GM21723 (cell line): ENCODE measurements at regions not wholly inside any gene's neighbourhood (a gene's known extent, or its start where the extent isn't known, plus 50 kb on each side); places are given as distances from the start of the nearest gene placed in this dataset.
A peak's percentile ranks its signal among the peaks of the same experiment; 100 is the strongest.
"Not testable (repeated sequence)": the region's sequence is repeated elsewhere in the genome, so short reads cannot be mapped to it uniquely, and the experiment has no call there.

Experiments
- ATAC-seq: cut with Tn5 transposase; IDR thresholded peaks from one replicate; pipeline ENCODE4 v1.9.1; 2021; ENCODE audit warnings: mild to moderate bottlenecking, moderate library complexity; ENCODE audit not compliant: unreplicated experiment

GRCh38 chr12:19665121-19665900 lies 226.0 kb downstream of the AEBP2 start:
- ATAC-seq, result no peak

- no peak for ATAC-seq
Observed at GRCh38 chr12:19666070-19666469, 226.8 kb downstream of the AEBP2 start.

GRCh38 chr12:19669793-19670192 lies 230.5 kb downstream of the AEBP2 start:
- ATAC-seq, result no peak

- no peak for ATAC-seq
Observed at GRCh38 chr12:19671695-19672094, 232.4 kb downstream of the AEBP2 start.

- ATAC-seq, result no peak
Observed at GRCh38 chr12:19674437-19674836, 235.1 kb downstream of the AEBP2 start.

- ATAC-seq, result peak; percentile 90
Observed at GRCh38 chr12:19675361-19675760, 236.1 kb downstream of the AEBP2 start.

- ATAC-seq, result not testable (repeated sequence)
Observed at GRCh38 chr12:19678501-19678900, 239.2 kb downstream of the AEBP2 start.

GRCh38 chr12:19681007-19681406 lies 241.7 kb downstream of the AEBP2 start:
- ATAC-seq, result no peak

GRCh38 chr12:19683178-19683927 lies 244.1 kb downstream of the AEBP2 start:
- ATAC-seq, result no peak

GRCh38 chr12:19687371-19687770 lies 248.1 kb downstream of the AEBP2 start:
- ATAC-seq, result no peak

GRCh38 chr12:19688532-19688931 lies 249.2 kb downstream of the AEBP2 start:
- no peak for ATAC-seq

- no peak for ATAC-seq
Observed at GRCh38 chr12:19689226-19689625, 249.9 kb downstream of the AEBP2 start.

- ATAC-seq, result no peak
Observed at GRCh38 chr12:19689801-19690472, 250.6 kb downstream of the AEBP2 start.

- no peak for ATAC-seq
Observed at GRCh38 chr12:19692091-19692490, 252.8 kb downstream of the AEBP2 start.

GRCh38 chr12:19692566-19692965 lies 253.3 kb downstream of the AEBP2 start:
- ATAC-seq, result no peak

GRCh38 chr12:19694627-19695026 lies 255.3 kb downstream of the AEBP2 start:
- no peak for ATAC-seq

GRCh38 chr12:19695244-19696098 lies 256.2 kb downstream of the AEBP2 start:
- no peak for ATAC-seq

GRCh38 chr12:19700969-19701368 lies 261.7 kb downstream of the AEBP2 start:
- no peak for ATAC-seq

GRCh38 chr12:19704966-19705365 lies 265.7 kb downstream of the AEBP2 start:
- no peak for ATAC-seq

- no peak for ATAC-seq
Observed at GRCh38 chr12:19706936-19707335, 267.6 kb downstream of the AEBP2 start.

GRCh38 chr12:19707948-19708409 lies 268.7 kb downstream of the AEBP2 start:
- ATAC-seq, result no peak
